SJSA1 (cell line): ENCODE measurements at regions not wholly inside any gene's neighbourhood (a gene's known extent, or its start where the extent isn't known, plus 50 kb on each side); places are given as distances from the start of the nearest gene placed in this dataset.
"Not testable (repeated sequence)": the region's sequence is repeated elsewhere in the genome, so short reads cannot be mapped to it uniquely, and the experiment has no call there.

Experiments used
- DNase-seq, 2 experiments: peaks; one replicate each; pipeline ENCODE4 v3.0.0-alpha.2; 2015 to 2020; ENCODE audit warnings: low spot score in 2 of 2, low read depth in 1 of 2
- H3K27ac ChIP-seq: fragments of 250-450 bp; sonication (Bioruptor Pico); 2 replicates; pipeline ENCODE4 v1.5.1; 2020; ENCODE audit warnings: mild to moderate bottlenecking, moderate library complexity
- H3K27me3 ChIP-seq: fragments of 250-450 bp; sonication (Bioruptor Pico); replicated peaks from 2 replicates; pipeline ENCODE4 v1.5.1; 2020; ENCODE audit warnings: mild to moderate bottlenecking, moderate library complexity
- H3K36me3 ChIP-seq: fragments of 250-450 bp; sonication (Bioruptor Pico); 2 replicates; pipeline ENCODE4 v1.5.1; 2020; ENCODE audit warnings: mild to moderate bottlenecking
- H3K4me1 ChIP-seq: fragments of 250-450 bp; sonication (Bioruptor Pico); replicated peaks from 2 replicates; pipeline ENCODE4 v1.6.1; 2021; ENCODE audit warnings: mild to moderate bottlenecking
- H3K4me3 ChIP-seq: fragments of 250-450 bp; sonication (Bioruptor Pico); 2 replicates; pipeline ENCODE4 v1.5.1; 2020; ENCODE audit warnings: mild to moderate bottlenecking
- H3K9me3 ChIP-seq: fragments of 250-450 bp; sonication (Bioruptor Pico); replicated peaks from 2 replicates; pipeline ENCODE4 v1.5.1; 2020; ENCODE audit warnings: mild to moderate bottlenecking

DNA sequence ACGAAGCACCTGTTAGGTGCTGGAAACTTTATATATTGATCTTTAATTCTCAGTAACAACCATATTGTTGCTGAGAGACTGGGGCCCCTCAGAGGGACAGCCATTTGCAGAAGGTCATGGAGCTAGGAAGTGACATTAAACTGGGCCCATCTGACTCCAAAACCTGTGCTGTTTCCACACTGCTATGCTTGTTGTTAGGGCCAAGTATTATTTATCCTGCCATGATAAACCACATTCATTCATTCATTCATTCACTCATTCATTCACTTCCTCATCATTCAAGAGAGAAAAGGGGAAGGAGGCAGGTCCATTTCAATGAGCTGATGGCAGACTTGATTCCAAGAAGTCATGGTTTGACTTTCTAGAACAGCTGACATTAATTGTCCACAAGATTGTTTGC is 237.4 kb downstream of the STIM2 start:
- DNase-seq, result no peak
- Histone ChIP-seq H3K9me3 (no peaks in the 10 kb centered on the region), H3K27me3 (no peaks in the 10 kb centered on the region), H3K27ac (no peak overlapping the region), H3K4me1 (no peaks in the 10 kb centered on the region), H3K4me3 (no peak overlapping the region), H3K36me3 (no peaks in the 10 kb centered on the region)

DNA sequence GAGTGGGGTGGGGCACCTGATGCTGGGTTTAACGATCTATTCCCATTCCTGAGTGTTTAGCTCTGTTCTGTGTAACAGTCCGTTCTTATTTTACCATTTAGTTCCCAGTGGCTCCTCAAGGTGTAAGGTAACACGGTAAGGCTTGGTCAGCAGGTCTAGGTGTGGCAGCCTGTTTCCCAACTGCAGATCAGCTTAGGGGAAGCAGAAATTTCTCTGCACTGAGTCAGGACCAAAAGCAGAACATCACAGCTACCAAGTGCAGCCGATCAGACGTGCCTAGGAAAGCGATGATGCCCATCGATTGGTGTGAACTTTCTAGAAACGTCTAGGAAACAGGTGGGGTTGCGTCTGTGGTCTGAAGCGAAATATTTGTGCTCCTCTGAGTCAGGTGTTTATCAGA is 240.1 kb downstream of the STIM2 start:
- Histone ChIP-seq H3K9me3 (no peaks in the 10 kb centered on the region), H3K27ac (no peak overlapping the region), H3K4me3 (no peak overlapping the region), H3K36me3 (no peaks in the 10 kb centered on the region), H3K4me1 (no peaks in the 10 kb centered on the region), H3K27me3 (no peaks in the 10 kb centered on the region)
- DNase-seq, result no peak

DNA sequence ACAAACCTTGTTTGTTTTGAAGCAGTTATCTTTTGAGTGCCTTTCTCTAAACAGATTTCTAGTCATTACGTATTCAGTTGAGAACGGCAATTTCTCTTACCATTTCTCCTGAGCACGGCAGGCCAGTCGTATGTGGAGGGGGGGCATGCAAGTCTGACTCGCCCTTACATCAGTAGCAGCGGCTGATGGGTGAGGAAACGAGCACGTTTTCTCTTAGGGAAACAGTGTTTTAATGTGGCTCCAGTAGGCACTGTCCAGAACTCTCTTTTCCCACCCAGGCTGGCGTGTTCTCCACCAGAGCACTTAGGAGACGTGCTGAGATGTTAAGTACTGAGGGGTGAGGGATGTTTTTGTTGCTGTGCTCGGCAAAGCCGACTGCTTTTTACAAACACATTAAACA is 240.5 kb downstream of the STIM2 start:
- H3K27me3 ChIP-seq, result no peaks in the 10 kb centered on the region
- no peaks in the 10 kb centered on the region for H3K36me3 ChIP-seq
- H3K4me1 ChIP-seq, result no peaks in the 10 kb centered on the region
- H3K27ac ChIP-seq, result no peak overlapping the region
- DNase-seq, result no peak
- no peaks in the 10 kb centered on the region for H3K9me3 ChIP-seq
- H3K4me3 ChIP-seq, result no peak overlapping the region

DNA sequence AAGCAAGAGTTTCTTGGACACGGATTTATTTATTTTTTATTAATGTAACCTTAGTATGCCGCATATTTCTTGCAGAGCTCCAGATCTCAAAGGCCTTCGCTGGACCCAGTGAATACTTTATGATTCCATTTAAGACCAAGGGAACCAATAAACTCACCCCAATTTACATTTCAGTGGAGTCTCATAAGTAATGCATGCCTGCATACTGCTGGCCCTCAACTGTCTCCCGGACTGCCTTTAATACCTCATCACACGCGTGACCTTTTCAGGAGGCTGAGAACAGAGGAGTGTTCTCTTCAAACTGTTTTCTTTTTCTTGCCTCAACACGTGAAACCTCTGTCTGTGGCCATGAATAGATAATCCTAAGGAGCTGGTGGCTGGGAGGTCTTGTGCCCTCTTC is 240.9 kb downstream of the STIM2 start:
- no peaks in the 10 kb centered on the region for H3K27me3 ChIP-seq
- no peaks in the 10 kb centered on the region for H3K36me3 ChIP-seq
- no peaks in the 10 kb centered on the region for H3K9me3 ChIP-seq
- no peak for DNase-seq
- no peaks in the 10 kb centered on the region for H3K4me1 ChIP-seq
- H3K4me3 ChIP-seq, result no peak overlapping the region
- no peak overlapping the region for H3K27ac ChIP-seq

DNA sequence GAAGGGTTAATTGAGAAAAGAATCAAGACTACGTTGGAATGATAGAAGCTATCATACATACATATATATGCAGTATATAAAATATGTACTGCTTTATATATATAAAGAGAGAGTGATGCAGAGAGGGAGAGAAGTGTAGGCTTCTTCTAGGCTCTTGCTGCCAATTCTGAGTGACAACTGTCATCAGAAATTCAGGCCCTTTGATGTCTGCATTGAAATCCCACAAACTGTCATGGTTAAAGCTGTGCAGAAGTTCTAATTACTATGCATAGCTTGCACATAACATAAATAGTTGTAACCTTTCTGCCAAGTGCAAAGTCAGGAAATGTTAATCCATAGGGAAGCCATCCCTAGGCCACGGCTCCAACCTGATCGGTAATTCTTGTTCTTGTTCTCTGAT is 251.0 kb downstream of the STIM2 start:
- H3K36me3 ChIP-seq, result no peaks in the 10 kb centered on the region
- H3K4me1 ChIP-seq, result no peaks in the 10 kb centered on the region
- no peak overlapping the region for H3K4me3 ChIP-seq
- DNase-seq, result no peak
- no peaks in the 10 kb centered on the region for H3K27me3 ChIP-seq
- no peaks in the 10 kb centered on the region for H3K9me3 ChIP-seq
- no peak overlapping the region for H3K27ac ChIP-seq

DNA sequence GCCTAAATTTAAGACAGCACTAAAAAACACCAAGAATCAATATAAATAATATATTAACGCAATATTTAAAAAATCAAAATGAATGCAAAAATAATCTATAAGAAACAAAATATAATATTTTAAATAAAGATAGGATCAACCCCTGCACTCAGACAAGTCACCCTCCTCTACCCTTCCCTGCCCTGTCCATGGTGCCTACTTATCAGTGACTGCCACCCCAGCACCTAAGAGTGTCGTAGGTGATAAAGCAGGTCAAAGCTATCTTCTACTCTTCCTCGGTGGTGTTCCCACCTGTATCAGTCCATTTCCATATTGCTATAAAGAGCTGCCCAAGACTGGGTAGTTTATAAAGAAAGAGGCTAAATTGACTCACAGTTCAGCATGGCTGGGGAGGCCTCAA is 251.9 kb downstream of the STIM2 start:
- no peak overlapping the region for H3K4me3 ChIP-seq
- no peak for DNase-seq
- H3K36me3 ChIP-seq, result no peaks in the 10 kb centered on the region
- no peaks in the 10 kb centered on the region for H3K9me3 ChIP-seq
- H3K27ac ChIP-seq, result no peak overlapping the region
- no peaks in the 10 kb centered on the region for H3K27me3 ChIP-seq
- H3K4me1 ChIP-seq, result no peaks in the 10 kb centered on the region

DNA sequence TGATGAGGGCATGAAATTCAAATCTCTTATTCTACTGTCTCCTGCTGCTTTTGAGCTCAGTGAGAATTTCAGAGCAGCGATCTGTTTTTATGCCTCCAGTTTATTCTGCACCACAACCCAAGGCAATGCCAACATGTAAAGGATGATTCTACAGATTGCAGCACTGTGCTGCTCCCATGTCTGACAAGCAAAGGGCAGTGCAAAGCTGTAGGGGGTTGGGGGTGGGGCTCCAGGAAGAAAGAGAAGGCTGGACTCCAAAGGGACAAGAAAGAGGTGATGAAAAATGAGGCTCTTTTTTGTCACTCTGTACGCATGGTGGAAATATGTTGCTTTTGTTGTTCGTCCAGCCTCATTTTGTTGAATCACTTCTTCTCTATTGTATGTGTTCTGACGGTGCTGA is 254.6 kb downstream of the STIM2 start:
- no peak for DNase-seq
- no peak overlapping the region for H3K27ac ChIP-seq
- no peaks in the 10 kb centered on the region for H3K27me3 ChIP-seq
- no peak overlapping the region for H3K4me3 ChIP-seq
- H3K36me3 ChIP-seq, result no peaks in the 10 kb centered on the region
- H3K9me3 ChIP-seq, result no peaks in the 10 kb centered on the region
- H3K4me1 ChIP-seq, result no peaks in the 10 kb centered on the region

DNA sequence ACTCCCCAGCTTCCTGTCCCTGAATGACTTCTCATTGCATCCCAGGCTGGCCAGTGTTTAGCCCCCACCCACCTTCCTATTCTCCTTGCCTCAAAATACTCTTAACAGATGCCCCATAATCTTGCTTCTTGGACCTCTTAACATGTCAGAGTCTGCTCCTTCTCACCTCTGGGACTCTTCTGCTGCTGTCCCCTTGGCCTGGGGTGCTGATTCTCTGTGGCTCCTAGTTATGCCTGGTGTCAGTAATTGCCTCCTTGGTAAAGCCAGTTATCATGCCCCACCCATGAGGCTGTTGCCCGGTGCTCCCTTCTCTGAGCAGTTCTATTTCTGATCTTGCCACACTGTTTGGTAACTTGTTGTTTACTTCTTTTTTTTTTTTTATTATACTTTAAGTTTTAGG is 256.8 kb downstream of the STIM2 start:
- no peaks in the 10 kb centered on the region for H3K27me3 ChIP-seq
- H3K27ac ChIP-seq, result no peak overlapping the region
- no peaks in the 10 kb centered on the region for H3K36me3 ChIP-seq
- no peaks in the 10 kb centered on the region for H3K9me3 ChIP-seq
- no peak overlapping the region for H3K4me3 ChIP-seq
- H3K4me1 ChIP-seq, result no peaks in the 10 kb centered on the region
- DNase-seq, result no peak

DNA sequence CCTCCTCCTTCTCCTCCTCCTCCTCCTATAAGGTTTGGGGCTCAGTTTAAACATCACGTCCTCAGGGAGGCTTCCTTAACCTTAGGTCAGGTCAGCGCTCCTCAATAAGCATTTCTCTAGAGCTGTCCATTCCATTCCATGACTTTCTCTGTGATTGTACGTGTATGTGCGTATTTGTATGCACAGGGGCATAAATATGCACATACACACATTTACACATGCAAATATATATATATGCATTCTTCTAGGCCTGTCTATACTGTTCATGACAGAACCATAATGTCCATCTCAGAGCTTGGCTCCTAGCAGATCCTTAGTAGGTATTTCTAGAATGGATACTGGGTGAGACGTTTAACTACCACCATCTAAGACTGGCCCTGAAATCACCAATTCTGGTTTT is 258.6 kb downstream of the STIM2 start:
- no peaks in the 10 kb centered on the region for H3K27me3 ChIP-seq
- H3K4me3 ChIP-seq, result no peak overlapping the region
- H3K9me3 ChIP-seq, result no peaks in the 10 kb centered on the region
- DNase-seq, result no peak
- H3K36me3 ChIP-seq, result no peaks in the 10 kb centered on the region
- H3K27ac ChIP-seq, result no peak overlapping the region
- H3K4me1 ChIP-seq, result no peaks in the 10 kb centered on the region

DNA sequence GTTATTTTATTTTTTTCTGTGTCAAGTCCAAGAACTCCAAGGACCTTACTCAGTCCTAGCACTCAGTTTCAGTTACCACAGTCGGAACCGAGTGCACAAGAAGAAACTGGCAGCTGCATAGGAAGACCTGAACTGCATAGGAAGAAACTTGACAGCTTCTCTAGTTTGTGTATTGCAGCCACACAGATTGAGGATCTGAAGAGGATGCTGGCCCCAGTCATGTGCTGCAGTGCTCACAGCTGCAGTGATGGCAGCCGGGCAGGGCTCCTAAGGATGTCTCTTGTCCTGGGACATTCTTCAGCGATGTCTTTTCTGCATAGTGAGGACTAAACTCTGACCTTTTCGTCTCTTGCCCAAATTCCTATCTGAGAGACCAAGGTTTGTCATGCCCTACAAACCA is 261.2 kb downstream of the STIM2 start:
- H3K27ac ChIP-seq, result no peak overlapping the region
- no peaks in the 10 kb centered on the region for H3K27me3 ChIP-seq
- no peak overlapping the region for H3K4me3 ChIP-seq
- H3K4me1 ChIP-seq, result no peaks in the 10 kb centered on the region
- DNase-seq, result no peak
- no peaks in the 10 kb centered on the region for H3K9me3 ChIP-seq
- H3K36me3 ChIP-seq, result no peaks in the 10 kb centered on the region

DNA sequence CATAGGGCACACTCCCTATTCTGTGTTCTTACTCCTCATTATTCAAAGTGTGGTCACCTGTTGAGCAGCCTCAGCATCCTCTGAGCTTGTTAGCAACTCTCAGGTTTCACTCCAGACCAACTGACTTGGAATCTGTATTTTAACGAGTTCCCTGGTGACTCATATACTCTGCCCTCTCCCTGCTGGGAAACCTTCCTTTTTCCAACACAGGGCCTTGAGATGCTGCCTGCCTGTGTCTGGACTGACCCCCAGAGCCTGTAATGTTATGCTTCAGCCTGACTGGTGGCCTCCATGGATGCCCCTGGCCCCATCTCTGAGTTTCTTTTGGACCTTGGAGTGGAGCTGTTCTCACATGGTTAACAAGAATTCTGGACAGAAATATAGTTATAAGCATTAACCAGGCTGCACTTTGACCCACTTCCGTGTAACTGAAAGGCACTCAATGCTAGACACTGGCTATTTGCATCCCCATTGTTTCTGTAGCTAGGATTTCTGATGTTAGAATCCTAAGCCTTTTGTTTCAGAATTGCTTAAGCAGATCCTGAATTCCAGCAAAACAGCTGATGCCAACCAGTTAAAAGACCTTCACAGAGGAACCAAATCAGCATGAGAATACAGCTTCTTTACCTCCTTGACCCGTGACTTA is 262.6 kb downstream of the STIM2 start:
- Histone ChIP-seq H3K27ac (no peak overlapping the region), H3K36me3 (no peaks in the 10 kb centered on the region), H3K4me1 (no peaks in the 10 kb centered on the region), H3K4me3 (no peak overlapping the region), H3K27me3 (no peaks in the 10 kb centered on the region), H3K9me3 (no peaks in the 10 kb centered on the region)
- no peak for DNase-seq

DNA sequence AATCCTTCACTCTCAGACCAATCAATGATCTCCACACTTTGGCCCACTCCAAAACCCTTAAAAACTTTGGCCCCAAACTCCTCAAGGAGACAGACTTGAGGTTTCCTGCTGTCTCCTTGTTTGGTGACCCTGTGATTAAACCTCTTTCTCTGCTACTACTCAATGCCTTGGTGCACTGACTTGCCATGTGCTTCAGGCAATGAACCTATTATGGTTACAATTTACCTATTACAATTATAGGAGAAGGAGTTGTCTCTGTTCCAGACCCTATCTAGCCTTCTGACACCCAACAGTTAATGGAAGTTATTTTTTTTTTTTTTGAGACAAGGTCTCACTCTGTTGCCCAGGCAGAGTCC is 263.1 kb downstream of the STIM2 start:
- H3K27me3 ChIP-seq, result no peaks in the 10 kb centered on the region
- no peak overlapping the region for H3K4me3 ChIP-seq
- no peaks in the 10 kb centered on the region for H3K9me3 ChIP-seq
- H3K36me3 ChIP-seq, result no peaks in the 10 kb centered on the region
- no peak overlapping the region for H3K27ac ChIP-seq
- no peaks in the 10 kb centered on the region for H3K4me1 ChIP-seq
- no peak for DNase-seq

DNA sequence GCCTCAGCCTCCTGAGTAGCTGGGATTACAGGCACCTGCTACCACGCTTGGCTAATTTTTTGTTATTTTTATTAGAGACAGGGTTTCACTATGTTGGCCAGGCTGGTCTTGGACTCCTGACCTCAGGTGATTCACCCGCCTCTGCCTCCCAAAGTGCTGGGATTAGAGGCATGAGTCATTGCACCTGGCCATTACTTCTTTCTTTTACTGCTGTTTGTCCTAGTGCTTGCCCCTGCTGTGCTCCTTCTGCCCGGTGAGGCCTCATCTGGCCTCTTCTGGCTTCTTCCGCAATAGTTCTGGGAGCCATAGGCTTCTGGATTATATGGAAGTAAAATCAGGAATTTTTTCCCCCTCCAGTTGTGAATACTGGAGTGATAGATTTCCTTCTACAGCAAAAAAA is 266.3 kb downstream of the STIM2 start:
- not testable (repeated sequence) for H3K27me3 ChIP-seq, DNase-seq, H3K4me3 ChIP-seq, H3K36me3 ChIP-seq, H3K9me3 ChIP-seq, H3K4me1 ChIP-seq, H3K27ac ChIP-seq

DNA sequence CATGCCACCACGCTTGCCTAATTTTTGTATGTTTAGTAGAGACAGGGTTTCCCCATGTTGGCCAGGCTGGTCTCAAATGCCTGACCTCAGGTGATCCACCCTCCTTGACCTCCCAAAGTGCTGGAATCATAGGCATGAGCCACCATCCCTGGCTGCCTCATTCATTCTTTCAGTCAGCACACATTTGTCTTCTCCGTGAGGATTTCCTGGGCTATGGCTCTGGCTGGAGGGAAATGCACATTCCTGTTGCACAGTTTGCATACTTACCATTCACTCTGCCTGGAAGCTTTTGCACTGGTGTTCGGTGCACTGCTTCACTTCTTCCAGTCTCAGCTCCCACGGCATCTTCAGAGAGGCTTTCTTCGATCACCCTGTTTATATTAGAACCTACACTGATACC is 267.8 kb downstream of the STIM2 start:
- DNase-seq, result no peak
- H3K36me3 ChIP-seq, result no peaks in the 10 kb centered on the region
- H3K27me3 ChIP-seq, result no peaks in the 10 kb centered on the region
- no peaks in the 10 kb centered on the region for H3K9me3 ChIP-seq
- no peaks in the 10 kb centered on the region for H3K4me1 ChIP-seq
- H3K27ac ChIP-seq, result no peak overlapping the region
- no peak overlapping the region for H3K4me3 ChIP-seq

DNA sequence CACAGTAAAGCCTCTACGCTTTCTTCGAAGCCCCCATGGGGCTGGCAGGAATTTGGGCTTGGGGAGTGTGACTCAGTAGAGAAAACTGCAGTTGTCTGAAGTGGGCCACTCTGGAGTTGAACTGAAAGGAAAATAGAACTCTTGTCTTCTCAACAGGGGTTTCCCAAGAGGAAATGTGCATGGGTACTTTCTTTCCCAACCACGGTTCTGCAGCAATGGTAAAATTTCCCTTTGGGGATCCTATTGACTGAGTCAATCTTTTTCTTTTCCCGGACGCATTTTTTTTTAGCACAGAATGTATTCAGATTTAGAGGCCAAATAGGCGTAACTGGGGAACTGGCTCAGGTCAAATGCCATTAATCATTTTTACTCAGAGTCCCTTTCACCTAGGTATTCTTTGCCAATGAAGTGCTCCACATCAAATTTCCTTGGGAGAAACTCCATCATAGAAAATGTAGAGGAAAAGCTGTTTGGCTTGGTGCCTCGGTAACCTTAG is 269.3 kb downstream of the STIM2 start:
- no peak overlapping the region for H3K4me3 ChIP-seq
- H3K4me1 ChIP-seq, result no peaks in the 10 kb centered on the region
- no peaks in the 10 kb centered on the region for H3K36me3 ChIP-seq
- H3K9me3 ChIP-seq, result no peaks in the 10 kb centered on the region
- no peak for DNase-seq
- no peak overlapping the region for H3K27ac ChIP-seq
- no peaks in the 10 kb centered on the region for H3K27me3 ChIP-seq
